ENCODE measurements at regions not wholly inside any gene's neighbourhood (a gene's known extent, or its start where the extent isn't known, plus 50 kb on each side); places are given as distances from the start of the nearest gene placed in this dataset.
"Not testable (repeated sequence)": the region's sequence is repeated elsewhere in the genome, so short reads cannot be mapped to it uniquely, and the experiment has no call there.

GRCh38 chr12:74676955-74677354 is 139.3 kb downstream of the ATXN7L3B start:
- not testable (repeated sequence) for TF ChIP-seq POLR2A, CTCF (IDR thresholded peaks at IDR 0.05)
